ENCODE measurements at regions not wholly inside any gene's neighbourhood (a gene's known extent, or its start where the extent isn't known, plus 50 kb on each side); places are given as distances from the start of the nearest gene placed in this dataset.
A peak's percentile ranks its signal among the peaks of the same experiment; 100 is the strongest.
"Not testable (repeated sequence)": the region's sequence is repeated elsewhere in the genome, so short reads cannot be mapped to it uniquely, and the experiment has no call there.

GRCh38 chr15:53851110-53851848 lies 91.8 kb upstream of the WDR72 start:
- ATAC-seq (no peak), DNase-seq (ENCODE audit: missing footprints) (no peak)
- intact Hi-C loops (cut with DNase I): no loop called here

GRCh38 chr15:53847745-53848144 lies 88.3 kb upstream of the WDR72 start:
- intact Hi-C loops (cut with DNase I): no loop called here
- DNase-seq (ENCODE audit: missing footprints): no peak
- no peak for ATAC-seq

- no peak for ATAC-seq
- intact Hi-C loops (cut with DNase I): no loop called here
- DNase-seq (ENCODE audit: missing footprints): no peak
These were observed 85.2 kb upstream of the WDR72 start for GRCh38 chr15:53844634-53845033.

- ATAC-seq: no peak
- no peak for DNase-seq (ENCODE audit: missing footprints)
- intact Hi-C loops (cut with DNase I): no loop called here
These were observed 84.6 kb upstream of the WDR72 start for GRCh38 chr15:53843869-53844569.

- intact Hi-C loops (cut with DNase I): no loop called here
- DNase-seq (ENCODE audit: missing footprints) (no peak), ATAC-seq (no peak)
These were observed 83.7 kb upstream of the WDR72 start for GRCh38 chr15:53843166-53843565.

- DNase-seq (ENCODE audit: missing footprints): no peak
- no peak for ATAC-seq
- intact Hi-C loops (cut with DNase I): no loop called here
These were observed 82.2 kb upstream of the WDR72 start for GRCh38 chr15:53841651-53842050.

- intact Hi-C loops (cut with DNase I): no loop called here
- DNase-seq (ENCODE audit: missing footprints) (no peak), ATAC-seq (no peak)
These were observed 81.2 kb upstream of the WDR72 start for GRCh38 chr15:53840681-53841080.

GRCh38 chr15:53837263-53837662 lies 77.8 kb upstream of the WDR72 start:
- intact Hi-C loops (cut with DNase I): no loop called here
- no peak for ATAC-seq
- no peak for DNase-seq (ENCODE audit: missing footprints)

- intact Hi-C loops (cut with DNase I): no loop called here
These were observed 77.2 kb upstream of the WDR72 start for GRCh38 chr15:53836618-53837017.

GRCh38 chr15:53835309-53835708 lies 75.8 kb upstream of the WDR72 start:
- no peak for DNase-seq (ENCODE audit: missing footprints)
- intact Hi-C loops (cut with DNase I): no loop called here
- ATAC-seq: no peak

More at GRCh38 chr15:53836618-53837017, 77.2 kb upstream of the WDR72 start:
- ATAC-seq (no peak), DNase-seq (ENCODE audit: missing footprints) (no peak)

- DNase-seq (ENCODE audit: missing footprints) (no peak), ATAC-seq (no peak)
- intact Hi-C loops (cut with DNase I): no loop called here
These were observed 74.8 kb upstream of the WDR72 start for GRCh38 chr15:53834214-53834613.

- intact Hi-C loops (cut with DNase I): no loop called here
- DNase-seq (ENCODE audit: missing footprints): no peak
- peak; percentile 83 for ATAC-seq
These were observed 73.7 kb upstream of the WDR72 start for GRCh38 chr15:53833134-53833624.

GRCh38 chr15:53831907-53832770 lies 72.7 kb upstream of the WDR72 start:
- intact Hi-C loops (cut with DNase I): no loop called here
- peak; percentile 46 for ATAC-seq

GRCh38 chr15:53830707-53831386 lies 71.4 kb upstream of the WDR72 start:
- DNase-seq (ENCODE audit: missing footprints): peak; percentile 35
- intact Hi-C loops (cut with DNase I): no loop called here
- ATAC-seq: no peak

More at GRCh38 chr15:53831907-53832770, 72.7 kb upstream of the WDR72 start:
- no peak for DNase-seq (ENCODE audit: missing footprints)

- DNase-seq (ENCODE audit: missing footprints) (no peak), ATAC-seq (no peak)
- intact Hi-C loops (cut with DNase I): no loop called here
These were observed 70.5 kb upstream of the WDR72 start for GRCh38 chr15:53829923-53830459.

GRCh38 chr15:53829471-53829870 lies 70.0 kb upstream of the WDR72 start:
- no peak for DNase-seq (ENCODE audit: missing footprints)
- intact Hi-C loops (cut with DNase I): no loop called here
- ATAC-seq: no peak

GRCh38 chr15:53827355-53827754 lies 67.9 kb upstream of the WDR72 start:
- intact Hi-C loops (cut with DNase I): no loop called here
- DNase-seq (ENCODE audit: missing footprints): no peak
- no peak for ATAC-seq

GRCh38 chr15:53811530-53811929 lies 52.1 kb upstream of the WDR72 start:
- DNase-seq (ENCODE audit: missing footprints) (no peak), ATAC-seq (no peak)
- intact Hi-C loops (cut with DNase I): no loop called here

GRCh38 chr15:53810306-53810705 lies 50.8 kb upstream of the WDR72 start:
- intact Hi-C loops (cut with DNase I); ATAC-seq; DNase-seq (ENCODE audit: missing footprints): not testable (repeated sequence)
